ENCODE measurements at regions not wholly inside any gene's neighbourhood (a gene's known extent, or its start where the extent isn't known, plus 50 kb on each side); places are given as distances from the start of the nearest gene placed in this dataset.

- no peak for TF ChIP-seq CTCF (IDR thresholded peaks at IDR 0.05; ENCODE audit: poor library complexity, severe bottlenecking)
- TF ChIP-seq EZH2 (IDR thresholded peaks at IDR 0.05; ENCODE audit: borderline replicate concordance, insufficient read depth, low read length, poor library complexity, severe bottlenecking) = no peak
- no peak for TF ChIP-seq POLR2AphosphoS5 (IDR thresholded peaks at IDR 0.05)
These were observed 1170.0 kb downstream of the XPNPEP1 start for GRCh38 chr10:108753326-108753725.
